SK-N-SH treated with all-trans-retinoic acid at 6 μM for 48 hours (cell line): ENCODE measurements at regions not wholly inside any gene's neighbourhood (a gene's known extent, or its start where the extent isn't known, plus 50 kb on each side); places are given as distances from the start of the nearest gene placed in this dataset.

Experiments used
- CREB5 ChIP-seq: fragments of 250-450 bp; sonication (Bioruptor Pico); IDR thresholded peaks from 2 replicates; pipeline ENCODE4 v1.5.1; 2020; ENCODE audit warnings: low read depth, mild to moderate bottlenecking, moderate library complexity
- CSRNP3 ChIP-seq: fragments of 250-450 bp; sonication (Bioruptor Pico); IDR thresholded peaks from 2 replicates; pipeline ENCODE4 v1.5.1; 2021; ENCODE audit warnings: mild to moderate bottlenecking, moderate library complexity
- POU6F1 ChIP-seq: fragments of 250-450 bp; sonication (Bioruptor Pico); IDR thresholded peaks from 2 replicates; pipeline ENCODE4 v1.8.0; 2021; ENCODE audit warnings: low read depth, mild to moderate bottlenecking, moderate library complexity, borderline replicate concordance
- PPARA ChIP-seq: fragments of 250-450 bp; sonication (Bioruptor Pico); IDR thresholded peaks from 2 replicates; pipeline ENCODE4 v1.5.0; 2020; ENCODE audit warnings: mild to moderate bottlenecking, borderline replicate concordance
- RARB ChIP-seq: fragments of 250-450 bp; sonication (Bioruptor Pico); IDR thresholded peaks from 2 replicates; pipeline ENCODE4 v1.8.0; 2021; ENCODE audit warnings: mild to moderate bottlenecking, moderate library complexity
- TOX ChIP-seq: fragments of 250-450 bp; sonication (Bioruptor Pico); IDR thresholded peaks from 2 replicates; pipeline ENCODE4 v1.8.0; 2021; ENCODE audit warnings: mild to moderate bottlenecking, moderate library complexity, borderline replicate concordance
- TSHZ2 ChIP-seq: fragments of 250-450 bp; sonication (Bioruptor Pico); IDR thresholded peaks from 2 replicates; pipeline ENCODE4 v1.5.0; 2020; ENCODE audit warnings: mild to moderate bottlenecking, moderate library complexity
- ZFP30 ChIP-seq: fragments of 450-650 bp; formaldehyde crosslinking; IDR thresholded peaks from 2 replicates; pipeline ENCODE4 v1.5.0; 2022; ENCODE audit warnings: mild to moderate bottlenecking, moderate library complexity

- TF ChIP-seq RARB (no peak), CSRNP3 (CRISPR knock-in tag) (no peak), ZFP30 (no peak), CREB5 (no peak), TSHZ2 (no peak), TOX (CRISPR knock-in tag) (no peak), POU6F1 (CRISPR knock-in tag) (no peak), PPARA (no peak)
Observed at GRCh38 chr10:118873738-118874105, 119.0 kb upstream of the CACUL1 start.
